Upper lobe of right lung (tissue), 1 donor: ENCODE measurements at regions not wholly inside any gene's neighbourhood (a gene's known extent, or its start where the extent isn't known, plus 50 kb on each side); places are given as distances from the start of the nearest gene placed in this dataset.

Experiments used
- ATAC-seq: fragments of 200-7000 bp; cut with Tn5 transposase; one replicate; pipeline ENCODE4 v1.9.1; 2020; ENCODE audit warnings: mild to moderate bottlenecking, moderate library complexity
- DNase-seq: peaks from one replicate; pipeline ENCODE4 v3.0.0-alpha.2; 2020
- H3K27ac ChIP-seq: fragments of 200-600 bp; one replicate; pipeline ENCODE4 v1.8.0; 2022
- H3K27me3 ChIP-seq: fragments of 200-600 bp; one replicate; pipeline ENCODE4 v1.8.0; 2022; ENCODE audit warnings: mild to moderate bottlenecking
- H3K36me3 ChIP-seq: fragments of 200-600 bp; one replicate; pipeline ENCODE4 v1.8.0; 2022
- H3K4me1 ChIP-seq: fragments of 200-600 bp; one replicate; pipeline ENCODE4 v1.8.0; 2022
- H3K4me3 ChIP-seq: fragments of 200-600 bp; one replicate; pipeline ENCODE4 v1.8.0; 2022; ENCODE audit warnings: mild to moderate bottlenecking
- H3K9me3 ChIP-seq: fragments of 200-600 bp; one replicate; pipeline ENCODE4 v1.8.0; 2022
- intact Hi-C: fragments of 100-400 bp; cut with DNase I; formaldehyde crosslinking; loops from one replicate; pipeline ENCODE4 v1.11.0; 2022
- TF ChIP-seq, protein P1 (sequence below): fragments of 200-600 bp; IDR thresholded peaks from one replicate; pipeline ENCODE4 v1.8.0; 2022; ENCODE audit warnings: antibody characterized with exemption
- donor health status: DM: no; HTN: yes; CAD: no; lungs with severe emphysema.

DNA sequence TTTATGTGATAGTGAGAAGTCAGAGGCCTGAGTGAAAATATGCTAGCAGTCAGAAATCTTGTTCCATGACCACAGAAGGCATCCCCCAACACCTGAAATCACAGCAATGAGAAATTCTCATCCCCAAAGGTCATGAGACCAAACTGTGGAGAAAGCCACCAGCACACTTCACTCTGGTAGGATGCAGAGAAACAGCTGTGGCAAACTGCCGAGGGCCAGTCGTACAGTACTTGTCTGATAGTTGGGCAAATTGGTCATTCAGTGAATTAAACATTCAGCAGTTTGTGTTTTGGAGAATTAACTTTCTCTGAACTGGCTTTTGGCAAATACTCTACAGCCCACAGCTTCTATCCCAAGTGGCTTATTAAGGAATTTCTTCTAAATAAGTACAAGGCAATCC is 117.2 kb downstream of the TSN start:
- DNase-seq (no peak), ATAC-seq (no peak)
- no peaks in the 10 kb centered on the region for H3K9me3 ChIP-seq
- H3K27ac ChIP-seq, result no peak overlapping the region
- no peaks in the 10 kb centered on the region for H3K27me3 ChIP-seq
- no peaks in the 10 kb centered on the region for H3K4me1 ChIP-seq
- no peaks in the 10 kb centered on the region for H3K36me3 ChIP-seq
- intact Hi-C loops, result no loop called here
- no peak overlapping the region for H3K4me3 ChIP-seq
- TF ChIP-seq, protein P1, sequence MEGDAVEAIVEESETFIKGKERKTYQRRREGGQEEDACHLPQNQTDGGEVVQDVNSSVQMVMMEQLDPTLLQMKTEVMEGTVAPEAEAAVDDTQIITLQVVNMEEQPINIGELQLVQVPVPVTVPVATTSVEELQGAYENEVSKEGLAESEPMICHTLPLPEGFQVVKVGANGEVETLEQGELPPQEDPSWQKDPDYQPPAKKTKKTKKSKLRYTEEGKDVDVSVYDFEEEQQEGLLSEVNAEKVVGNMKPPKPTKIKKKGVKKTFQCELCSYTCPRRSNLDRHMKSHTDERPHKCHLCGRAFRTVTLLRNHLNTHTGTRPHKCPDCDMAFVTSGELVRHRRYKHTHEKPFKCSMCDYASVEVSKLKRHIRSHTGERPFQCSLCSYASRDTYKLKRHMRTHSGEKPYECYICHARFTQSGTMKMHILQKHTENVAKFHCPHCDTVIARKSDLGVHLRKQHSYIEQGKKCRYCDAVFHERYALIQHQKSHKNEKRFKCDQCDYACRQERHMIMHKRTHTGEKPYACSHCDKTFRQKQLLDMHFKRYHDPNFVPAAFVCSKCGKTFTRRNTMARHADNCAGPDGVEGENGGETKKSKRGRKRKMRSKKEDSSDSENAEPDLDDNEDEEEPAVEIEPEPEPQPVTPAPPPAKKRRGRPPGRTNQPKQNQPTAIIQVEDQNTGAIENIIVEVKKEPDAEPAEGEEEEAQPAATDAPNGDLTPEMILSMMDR, result no peak

DNA sequence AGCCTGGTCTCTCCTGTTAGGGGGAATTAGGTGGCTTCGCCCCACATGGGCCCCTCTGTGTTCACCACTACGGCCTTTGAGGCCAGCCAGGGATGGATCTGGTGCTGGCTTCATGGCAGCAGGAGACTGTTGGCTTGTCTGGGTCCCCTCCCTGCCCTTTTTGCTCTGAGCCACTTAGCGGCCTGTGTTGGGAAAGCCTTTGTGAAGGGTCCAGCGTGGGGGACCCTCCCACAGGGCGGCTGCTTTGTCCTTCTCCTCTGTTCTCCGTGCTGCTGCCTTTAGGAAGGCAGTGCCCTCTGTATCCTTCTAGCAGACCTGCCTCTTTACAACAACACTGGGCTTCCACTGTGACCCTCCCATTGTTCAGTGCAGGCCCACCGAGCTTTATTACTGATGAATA is 118.4 kb downstream of the TSN start:
- no peaks in the 10 kb centered on the region for H3K27me3 ChIP-seq
- no peaks in the 10 kb centered on the region for H3K9me3 ChIP-seq
- intact Hi-C loops, result no loop called here
- TF ChIP-seq, protein P1, result no peak
- ATAC-seq, result no peak
- H3K4me1 ChIP-seq, result no peaks in the 10 kb centered on the region
- no peak overlapping the region for H3K4me3 ChIP-seq
- no peak for DNase-seq
- H3K36me3 ChIP-seq, result no peaks in the 10 kb centered on the region
- no peak overlapping the region for H3K27ac ChIP-seq

DNA sequence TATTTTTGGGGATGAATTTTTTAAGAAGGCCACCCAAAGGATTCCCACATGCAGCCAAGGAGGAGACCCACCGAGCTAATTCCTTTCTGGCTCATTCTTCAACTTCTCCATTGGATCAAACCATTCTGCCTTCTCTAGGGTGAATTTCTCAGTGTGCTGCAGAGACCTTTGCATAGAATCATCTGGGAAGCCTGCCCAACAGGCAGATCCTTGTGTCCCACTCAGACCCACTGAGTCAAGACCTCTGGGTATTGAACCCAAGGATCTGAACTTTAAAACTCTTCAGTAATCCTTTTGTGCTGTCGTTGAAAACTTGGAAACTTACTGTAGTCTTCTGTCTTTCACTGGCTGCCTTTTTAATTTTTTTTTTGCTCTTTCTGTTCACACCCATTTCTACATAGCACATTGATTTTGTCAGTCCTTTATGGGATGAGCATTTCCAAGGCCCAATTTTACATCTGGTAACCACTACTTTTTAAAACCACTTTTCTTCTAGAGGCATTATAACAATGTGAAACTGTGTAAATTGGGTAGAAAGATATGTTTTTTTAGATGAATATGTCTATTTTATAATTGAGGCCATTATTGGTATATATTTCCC is 120.2 kb downstream of the TSN start:
- no peaks in the 10 kb centered on the region for H3K27me3 ChIP-seq
- no peak overlapping the region for H3K4me3 ChIP-seq
- TF ChIP-seq, protein P1, result no peak
- H3K27ac ChIP-seq, result no peak overlapping the region
- intact Hi-C loops, result no loop called here
- DNase-seq (no peak), ATAC-seq (no peak)
- H3K4me1 ChIP-seq, result no peaks in the 10 kb centered on the region
- no peaks in the 10 kb centered on the region for H3K9me3 ChIP-seq
- no peaks in the 10 kb centered on the region for H3K36me3 ChIP-seq

DNA sequence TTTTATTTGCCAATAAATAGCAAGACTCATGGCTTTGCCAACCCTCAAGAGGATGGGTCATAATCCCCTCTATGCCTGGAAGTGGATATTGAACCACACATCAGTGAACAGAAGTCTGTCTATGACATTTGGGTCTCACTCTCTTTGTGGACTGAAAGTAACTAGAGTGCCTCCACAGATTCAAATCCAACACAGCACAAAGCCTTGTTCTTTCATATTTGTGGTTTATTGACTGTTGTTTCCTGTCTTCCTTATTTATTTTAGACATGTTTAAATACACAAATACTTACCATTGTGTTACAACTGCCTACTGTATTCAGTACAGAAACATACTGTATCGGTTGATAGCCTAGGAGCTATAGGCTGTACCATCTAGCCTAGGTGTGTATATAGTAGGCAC is 121.9 kb downstream of the TSN start:
- TF ChIP-seq, protein P1, result no peak
- no peak overlapping the region for H3K4me3 ChIP-seq
- intact Hi-C loops, result no loop called here
- no peaks in the 10 kb centered on the region for H3K36me3 ChIP-seq
- H3K27ac ChIP-seq, result no peak overlapping the region
- H3K4me1 ChIP-seq, result no peaks in the 10 kb centered on the region
- DNase-seq (no peak), ATAC-seq (no peak)
- no peaks in the 10 kb centered on the region for H3K27me3 ChIP-seq
- H3K9me3 ChIP-seq, result no peaks in the 10 kb centered on the region

DNA sequence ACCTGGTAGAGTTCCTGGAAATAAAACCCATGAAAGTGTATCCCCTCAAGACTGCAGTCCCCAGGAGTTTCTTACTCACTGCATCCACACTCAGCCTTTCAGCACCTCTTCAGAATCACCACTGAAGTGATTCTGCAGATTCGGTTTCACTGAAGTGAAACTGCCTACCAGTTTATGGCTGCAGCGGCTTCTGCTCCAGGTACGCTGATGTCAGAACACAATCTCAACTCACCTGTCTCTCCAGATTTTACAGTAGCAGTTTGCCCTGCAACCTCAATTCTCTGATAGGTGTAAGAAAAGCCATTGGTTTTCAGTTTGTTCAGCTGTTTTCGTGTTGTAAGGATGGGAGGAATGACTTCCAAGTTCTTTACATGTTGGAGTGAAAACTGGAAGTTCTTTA is 124.8 kb downstream of the TSN start:
- H3K27me3 ChIP-seq, result no peaks in the 10 kb centered on the region
- no peak overlapping the region for H3K4me3 ChIP-seq
- DNase-seq (no peak), ATAC-seq (no peak)
- H3K36me3 ChIP-seq, result no peaks in the 10 kb centered on the region
- TF ChIP-seq, protein P1, result no peak
- H3K27ac ChIP-seq, result no peak overlapping the region
- H3K9me3 ChIP-seq, result no peaks in the 10 kb centered on the region
- H3K4me1 ChIP-seq, result no peaks in the 10 kb centered on the region
- intact Hi-C loops, result no loop called here

DNA sequence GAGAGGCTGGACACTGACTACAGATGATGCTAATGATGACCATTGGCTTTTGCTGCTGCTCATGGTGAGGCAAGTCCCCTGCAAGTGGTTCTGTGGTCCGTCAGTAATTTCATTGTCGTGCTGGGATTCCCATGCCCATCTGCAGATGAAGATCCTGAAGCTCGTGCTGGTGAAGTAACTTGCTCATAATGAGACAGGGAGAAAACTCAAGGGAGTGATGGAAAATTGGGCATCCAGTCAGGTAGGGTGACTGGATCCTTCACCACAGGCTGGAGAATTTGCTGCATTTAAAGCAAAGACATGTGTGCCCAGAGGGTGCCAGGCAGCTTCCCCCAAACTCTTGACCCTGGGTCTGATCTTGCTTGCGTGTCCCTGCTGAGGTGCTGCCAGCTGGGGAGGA is 125.6 kb downstream of the TSN start:
- no peak for DNase-seq
- no peak for ATAC-seq
- Histone ChIP-seq H3K27ac (no peak overlapping the region), H3K36me3 (no peaks in the 10 kb centered on the region), H3K4me3 (no peak overlapping the region), H3K27me3 (no peaks in the 10 kb centered on the region), H3K9me3 (no peaks in the 10 kb centered on the region), H3K4me1 (no peaks in the 10 kb centered on the region)
- intact Hi-C loops, result no loop called here
- TF ChIP-seq, protein P1, result no peak
